ENCODE measurements at regions not wholly inside any gene's neighbourhood (a gene's known extent, or its start where the extent isn't known, plus 50 kb on each side); places are given as distances from the start of the nearest gene placed in this dataset.

GRCh38 chr7:132733860-132734259 is 157.6 kb upstream of the PLXNA4 start:
- no peak for DNase-seq (ENCODE audit: low read depth in 2 of 2)
- H3K4me3 ChIP-seq (replicated peaks in 1 of 2; ENCODE audit: low read depth in 2 of 2, low read length in 2 of 2), result no peak overlapping the region
- no peak for TF ChIP-seq CTCF (IDR thresholded peaks at IDR 0.05; ENCODE audit: low read depth, low read length)

GRCh38 chr7:132732321-132732865 is 156.1 kb upstream of the PLXNA4 start:
- no peak for DNase-seq (ENCODE audit: low read depth in 2 of 2)
- H3K4me3 ChIP-seq (replicated peaks in 1 of 2; ENCODE audit: low read depth in 2 of 2, low read length in 2 of 2), result no peak overlapping the region
- TF ChIP-seq CTCF (IDR thresholded peaks at IDR 0.05; ENCODE audit: low read depth, low read length), result no peak

- TF ChIP-seq CTCF (IDR thresholded peaks at IDR 0.05; ENCODE audit: low read depth, low read length), result no peak
- no peak for DNase-seq (ENCODE audit: low read depth in 2 of 2)
- no peak overlapping the region for H3K4me3 ChIP-seq (replicated peaks in 1 of 2; ENCODE audit: low read depth in 2 of 2, low read length in 2 of 2)
Measured at GRCh38 chr7:132730105-132730504, 153.8 kb upstream of the PLXNA4 start.

GRCh38 chr7:132723506-132724081 is 147.3 kb upstream of the PLXNA4 start:
- TF ChIP-seq CTCF (IDR thresholded peaks at IDR 0.05; ENCODE audit: low read depth, low read length), result no peak
- no peak overlapping the region for H3K4me3 ChIP-seq (replicated peaks in 1 of 2; ENCODE audit: low read depth in 2 of 2, low read length in 2 of 2)
- DNase-seq (ENCODE audit: low read depth in 2 of 2), result no peak

GRCh38 chr7:132720835-132721234 is 144.6 kb upstream of the PLXNA4 start:
- DNase-seq (ENCODE audit: low read depth in 2 of 2), result no peak
- TF ChIP-seq CTCF (IDR thresholded peaks at IDR 0.05; ENCODE audit: low read depth, low read length), result no peak
- H3K4me3 ChIP-seq (replicated peaks in 1 of 2; ENCODE audit: low read depth in 2 of 2, low read length in 2 of 2), result no peak overlapping the region

GRCh38 chr7:132713893-132714292 is 137.6 kb upstream of the PLXNA4 start:
- no peak for TF ChIP-seq CTCF (IDR thresholded peaks at IDR 0.05; ENCODE audit: low read depth, low read length)
- no peak overlapping the region for H3K4me3 ChIP-seq (replicated peaks in 1 of 2; ENCODE audit: low read depth in 2 of 2, low read length in 2 of 2)
- DNase-seq (ENCODE audit: low read depth in 2 of 2), result no peak
